ENCODE measurements at regions not wholly inside any gene's neighbourhood (a gene's known extent, or its start where the extent isn't known, plus 50 kb on each side); places are given as distances from the start of the nearest gene placed in this dataset.

GRCh38 chr14:101182476-101182875, 279.0 kb upstream of the RTL1 start:
- no peak for DNase-seq (ENCODE audit: extremely low read depth, low read depth)
- TF ChIP-seq CTCF (IDR thresholded peaks at IDR 0.05; ENCODE audit: low read depth, low read length): no peak

- DNase-seq (ENCODE audit: extremely low read depth, low read depth): no peak
- no peak for TF ChIP-seq CTCF (IDR thresholded peaks at IDR 0.05; ENCODE audit: low read depth, low read length)
These were observed 280.0 kb upstream of the RTL1 start for GRCh38 chr14:101183376-101184103.

- TF ChIP-seq CTCF (IDR thresholded peaks at IDR 0.05; ENCODE audit: low read depth, low read length): no peak
- DNase-seq (ENCODE audit: extremely low read depth, low read depth): no peak
These were observed 280.6 kb upstream of the RTL1 start for GRCh38 chr14:101184104-101184455.

- no peak for DNase-seq (ENCODE audit: extremely low read depth, low read depth)
- no peak for TF ChIP-seq CTCF (IDR thresholded peaks at IDR 0.05; ENCODE audit: low read depth, low read length)
These were observed 281.1 kb upstream of the RTL1 start for GRCh38 chr14:101184572-101184971.

- DNase-seq (ENCODE audit: extremely low read depth, low read depth): no peak
- TF ChIP-seq CTCF (IDR thresholded peaks at IDR 0.05; ENCODE audit: low read depth, low read length): no peak
These were observed 281.7 kb upstream of the RTL1 start for GRCh38 chr14:101185073-101185835.

- no peak for DNase-seq (ENCODE audit: extremely low read depth, low read depth)
- TF ChIP-seq CTCF (IDR thresholded peaks at IDR 0.05; ENCODE audit: low read depth, low read length): no peak
These were observed 282.4 kb upstream of the RTL1 start for GRCh38 chr14:101185946-101186345.

- no peak for TF ChIP-seq CTCF (IDR thresholded peaks at IDR 0.05; ENCODE audit: low read depth, low read length)
- no peak for DNase-seq (ENCODE audit: extremely low read depth, low read depth)
These were observed 283.0 kb upstream of the RTL1 start for GRCh38 chr14:101186544-101186943.

All from AG09319 (cell line).